Common myeloid progenitor, CD34-positive (primary cell): ENCODE measurements at regions not wholly inside any gene's neighbourhood (a gene's known extent, or its start where the extent isn't known, plus 50 kb on each side); places are given as distances from the start of the nearest gene placed in this dataset.

Experiments
- CTCF ChIA-PET: fragments of 350-600 bp; sonication (Branson Sonifier 250); formaldehyde crosslinking; loops from one replicate; lab custom pipeline; 2021; ENCODE audit warnings: antibody characterized with exemption; lab: Charles Lee
- POLR2A ChIA-PET: fragments of 350-600 bp; sonication (Branson Sonifier 250); formaldehyde crosslinking; loops from one replicate; lab custom pipeline; 2021; ENCODE audit warnings: antibody characterized with exemption; lab: Charles Lee
- DNase-seq, 3 donors: peaks; one replicate each; pipeline versions ENCODE4 v3.0.0 to v3.0.0-alpha.2; 2013
- H3K27ac ChIP-seq, 2 experiments: 1 replicate in 1 of 2; 2 replicates in 1 of 2; pipeline ENCODE4 v1.7.0; 2013; ENCODE audit warnings: inconsistent platforms in 2 of 2, low read length in 2 of 2, mild to moderate bottlenecking in 2 of 2, low read depth in 1 of 2, moderate library complexity in 1 of 2; ENCODE audit not compliant: severe bottlenecking in 2 of 2, insufficient read depth in 1 of 2, poor library complexity in 1 of 2
- H3K27me3 ChIP-seq, 5 experiments: replicated peaks in 2 of 5; 1 replicate in 3 of 5; 2 replicates in 2 of 5; pipeline versions ENCODE4 v1.6.1 to v1.7.0; 2013; ENCODE audit warnings: low read length in 4 of 5, mild to moderate bottlenecking in 2 of 5, moderate library complexity in 2 of 5, inconsistent platforms in 1 of 5; ENCODE audit not compliant: insufficient read depth in 5 of 5, control insufficient read depth in 4 of 5
- H3K36me3 ChIP-seq, 4 experiments: 1 replicate in 2 of 4; 2 replicates in 2 of 4; pipeline versions ENCODE4 v1.6.1 to v1.7.0; 2013; ENCODE audit warnings: low read length in 3 of 4, control low read depth in 1 of 4, mild to moderate bottlenecking in 1 of 4; ENCODE audit not compliant: control insufficient read depth in 4 of 4, insufficient read depth in 4 of 4
- H3K4me1 ChIP-seq, 4 experiments: 1 replicate in 3 of 4; 2 replicates in 1 of 4; pipeline versions ENCODE4 v1.6.1 to v1.7.1; 2013; ENCODE audit warnings: low read length in 3 of 4, mild to moderate bottlenecking in 3 of 4, control low read depth in 1 of 4, inconsistent platforms in 1 of 4, moderate library complexity in 1 of 4; ENCODE audit not compliant: control insufficient read depth in 4 of 4, insufficient read depth in 4 of 4; ENCODE audit errors: control extremely low read depth in 1 of 4
- H3K4me3 ChIP-seq, 7 experiments: 1 replicate in 4 of 7; 2 replicates in 3 of 7; pipeline versions ENCODE4 v1.5.1 to v1.7.0; 2013; ENCODE audit warnings: mild to moderate bottlenecking in 7 of 7, low read length in 6 of 7, moderate library complexity in 6 of 7, inconsistent platforms in 2 of 7, low read depth in 2 of 7, control low read depth in 1 of 7; ENCODE audit not compliant: insufficient read depth in 4 of 7, control insufficient read depth in 1 of 7; ENCODE audit errors: extremely low read depth in 1 of 7
- H3K9me3 ChIP-seq, 5 experiments: 1 replicate in 4 of 5; 2 replicates in 1 of 5; pipeline versions ENCODE4 v1.6.1 to v1.7.1; 2013; ENCODE audit warnings: low read length in 4 of 5, mild to moderate bottlenecking in 2 of 5, inconsistent platforms in 1 of 5, low read depth in 1 of 5, moderate library complexity in 1 of 5; ENCODE audit not compliant: control insufficient read depth in 4 of 5, insufficient read depth in 2 of 5; ENCODE audit errors: control extremely low read depth in 1 of 5
- WGBS: methylation state at CpG from one replicate; pipeline ENCODE4 v1.1.5; 2013; ENCODE audit not compliant: insufficient coverage; 5-methylcytosine and 5-hydroxymethylcytosine counted together

DNA sequence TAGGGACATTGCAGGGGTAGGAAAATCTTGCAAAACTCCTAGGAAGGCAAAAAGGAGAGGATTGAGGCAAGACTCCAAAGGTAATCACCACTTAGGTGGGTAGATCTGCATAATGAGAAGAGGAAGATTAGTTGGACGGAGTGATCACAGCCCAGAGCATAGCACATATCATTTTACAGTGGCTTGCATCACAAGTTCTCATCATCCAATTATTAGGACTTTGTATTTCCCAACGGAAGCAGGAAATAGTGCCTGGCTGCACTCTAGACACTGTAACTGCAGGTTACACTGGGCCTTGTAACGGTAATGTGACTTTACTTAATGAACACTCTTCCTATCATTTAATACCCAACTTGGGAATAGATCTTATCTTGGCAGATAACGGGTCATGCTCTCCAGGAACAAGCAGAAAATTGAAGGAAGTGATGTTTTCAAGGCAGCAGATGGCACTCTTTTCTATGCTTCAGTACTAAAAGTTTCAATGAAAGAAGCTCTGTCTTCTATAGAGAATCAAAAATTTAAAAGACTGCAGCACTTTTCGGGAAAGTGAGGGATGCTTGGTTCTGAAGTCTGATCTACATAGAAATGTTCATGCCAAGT, 101.9 kb upstream of the KCNMB2 start:
- Histone ChIP-seq H3K4me1 (no peaks in the 10 kb centered on the region), H3K27ac (no peak overlapping the region), H3K9me3 (no peaks in the 10 kb centered on the region), H3K4me3 (no peak overlapping the region), H3K36me3 (no peaks in the 10 kb centered on the region), H3K27me3 (no peaks in the 10 kb centered on the region)
- ChIA-PET CTCF (interaction anchor here (1.4 kb wide), 1 partner anchor 10 kb away, joined by 3 read pairs; no protein-coding TSS in a partner anchor), POLR2A (no interaction called here)
- DNase-seq = no peak
- WGBS = 100% methylated on average over 1 of the region's 5 CpGs

DNA sequence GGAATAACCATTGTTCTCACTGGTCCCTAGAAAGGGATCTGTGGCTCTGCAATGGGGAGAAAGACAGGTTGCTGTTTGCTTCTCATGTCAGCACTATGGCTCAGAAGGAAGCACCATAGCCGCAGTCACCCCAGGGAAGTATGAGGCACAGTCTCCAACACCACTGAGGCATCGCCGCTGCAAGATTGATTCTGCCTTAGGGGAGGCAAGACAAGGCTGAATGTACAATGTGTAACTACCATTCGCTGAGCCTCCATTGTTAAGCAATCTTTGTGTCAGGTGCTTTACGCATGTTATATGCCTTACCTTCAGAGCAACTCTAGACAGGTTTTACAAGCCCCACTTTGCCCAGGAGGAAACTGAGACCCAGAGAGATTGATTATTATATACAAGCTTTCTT, 100.7 kb upstream of the KCNMB2 start:
- WGBS = 97% methylated on average over 5 of the region's 5 CpGs
- DNase-seq = no peak
- Histone ChIP-seq H3K4me1 (no peaks in the 10 kb centered on the region), H3K36me3 (no peaks in the 10 kb centered on the region), H3K4me3 (no peak overlapping the region), H3K27me3 (no peaks in the 10 kb centered on the region), H3K9me3 (no peaks in the 10 kb centered on the region), H3K27ac (no peak overlapping the region)
- ChIA-PET POLR2A (no interaction called here), CTCF (interaction anchor here (1.4 kb wide), 1 partner anchor 11 kb away, joined by 4 read pairs; no protein-coding TSS in a partner anchor)

DNA sequence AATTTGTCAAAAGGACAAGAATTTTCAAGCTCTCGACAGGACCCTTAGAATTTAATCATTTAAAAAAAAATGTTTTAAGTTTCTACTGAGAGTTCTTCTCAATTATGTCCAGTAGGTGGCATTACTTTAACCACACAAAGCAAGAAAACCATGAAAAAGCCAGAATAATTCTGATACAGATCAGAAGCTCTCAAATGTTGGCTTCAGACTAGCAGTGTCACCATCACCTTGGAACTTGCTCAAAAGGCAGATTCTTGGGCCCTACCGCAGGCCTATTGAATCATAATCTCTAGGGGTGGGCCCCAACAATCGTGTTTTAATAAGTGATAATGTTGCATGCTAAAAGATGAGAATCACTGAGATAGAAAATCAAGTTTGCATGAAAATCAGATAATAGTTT, 99.5 kb upstream of the KCNMB2 start:
- ChIA-PET POLR2A (no interaction called here), CTCF (interaction anchor here (1.4 kb wide), 1 partner anchor 10 kb away, joined by 4 read pairs; no protein-coding TSS in a partner anchor)
- no peaks in the 10 kb centered on the region for H3K4me1 ChIP-seq
- no peaks in the 10 kb centered on the region for H3K27me3 ChIP-seq
- 40% methylated on average over 1 of the region's 3 CpGs for WGBS
- no peak overlapping the region for H3K27ac ChIP-seq
- no peaks in the 10 kb centered on the region for H3K9me3 ChIP-seq
- peak; percentile 34 to 62 (median 57) for DNase-seq
- H3K36me3 ChIP-seq = no peaks in the 10 kb centered on the region
- H3K4me3 ChIP-seq = no peak overlapping the region

DNA sequence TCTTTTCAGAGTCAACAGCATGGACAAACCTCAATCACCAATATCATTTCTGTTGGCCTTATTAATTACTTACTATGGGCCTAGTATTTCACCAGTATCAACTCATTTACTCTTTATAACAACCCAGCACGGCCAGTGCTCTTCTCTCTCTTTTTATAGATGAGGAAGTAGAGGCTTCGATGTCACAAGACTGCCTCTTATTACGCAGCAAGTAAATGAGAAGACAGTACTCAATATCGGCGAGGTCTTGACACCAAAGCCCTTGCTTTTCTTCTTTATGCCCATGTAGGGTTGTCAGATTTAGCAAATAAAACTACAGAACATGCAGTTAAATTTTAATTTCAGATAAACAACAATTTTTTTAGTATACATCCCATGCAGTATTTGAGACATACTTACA, 99.0 kb upstream of the KCNMB2 start:
- no peak for DNase-seq
- H3K4me1 ChIP-seq = no peaks in the 10 kb centered on the region
- H3K4me3 ChIP-seq = no peak overlapping the region
- H3K27ac ChIP-seq = no peak overlapping the region
- POLR2A ChIA-PET = no interaction called here
- CTCF ChIA-PET = interaction anchor here (1.4 kb wide), 1 partner anchor 9 kb away, joined by 4 read pairs; no protein-coding TSS in a partner anchor
- no peaks in the 10 kb centered on the region for H3K9me3 ChIP-seq
- no peaks in the 10 kb centered on the region for H3K36me3 ChIP-seq
- 89% methylated on average over 4 of the region's 5 CpGs for WGBS
- no peaks in the 10 kb centered on the region for H3K27me3 ChIP-seq

DNA sequence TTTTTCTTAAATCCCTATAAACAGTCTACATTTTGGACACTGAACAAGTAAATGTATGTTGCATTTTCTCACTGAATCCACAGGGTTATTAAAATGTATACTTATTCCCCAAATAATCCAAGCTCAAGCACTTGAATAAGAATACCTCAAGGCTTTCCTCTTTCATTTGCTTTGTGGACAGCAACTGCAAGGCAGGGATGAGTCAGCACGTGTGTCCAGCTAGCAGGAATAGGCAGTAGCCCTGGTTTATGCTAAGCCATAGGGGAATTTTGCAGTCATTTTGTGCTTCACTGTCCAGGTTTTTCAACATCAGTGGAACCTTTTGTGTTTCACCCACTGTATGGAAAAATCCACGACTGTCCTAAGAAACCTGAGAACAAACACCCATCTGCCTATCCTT, 96.7 kb upstream of the KCNMB2 start:
- H3K9me3 ChIP-seq = no peaks in the 10 kb centered on the region
- ChIA-PET POLR2A (no interaction called here), CTCF (interaction anchor here (1.8 kb wide), 1 partner anchor 15 kb away, joined by 7 read pairs; no protein-coding TSS in a partner anchor)
- H3K4me1 ChIP-seq = no peaks in the 10 kb centered on the region
- 20% methylated on average over 1 of the region's 2 CpGs for WGBS
- no peaks in the 10 kb centered on the region for H3K27me3 ChIP-seq
- no peaks in the 10 kb centered on the region for H3K36me3 ChIP-seq
- no peak overlapping the region for H3K27ac ChIP-seq
- no peak overlapping the region for H3K4me3 ChIP-seq
- DNase-seq = peak in 2 of 3 donors; percentile 13 to 19

DNA sequence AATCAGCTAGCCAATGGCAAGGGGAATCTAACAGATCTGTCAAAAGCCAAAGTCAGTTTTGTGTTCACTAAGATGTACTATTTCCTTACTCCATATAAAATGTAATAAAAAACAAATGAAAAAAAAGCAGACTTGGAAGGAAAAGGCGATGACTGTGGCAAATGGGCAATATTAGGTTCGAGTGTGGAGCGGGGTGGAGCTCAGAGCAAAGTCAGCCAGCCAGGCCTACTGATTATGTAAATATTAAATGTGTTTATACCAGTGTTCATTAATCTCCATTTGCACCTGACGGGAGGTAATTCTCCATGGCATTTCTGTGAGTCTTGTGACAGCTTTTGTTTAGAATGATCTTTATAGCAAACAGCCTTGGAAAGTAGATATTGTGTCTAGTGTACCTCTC, 96.2 kb upstream of the KCNMB2 start:
- ChIA-PET POLR2A (no interaction called here), CTCF (interaction anchor here (1.8 kb wide), 1 partner anchor 16 kb away, joined by 7 read pairs; no protein-coding TSS in a partner anchor)
- H3K4me3 ChIP-seq = no peak overlapping the region
- DNase-seq = no peak
- no peaks in the 10 kb centered on the region for H3K4me1 ChIP-seq
- no peak overlapping the region for H3K27ac ChIP-seq
- H3K9me3 ChIP-seq = no peaks in the 10 kb centered on the region
- no peaks in the 10 kb centered on the region for H3K36me3 ChIP-seq
- H3K27me3 ChIP-seq = no peaks in the 10 kb centered on the region
- WGBS = 100% methylated on average over 1 of the region's 4 CpGs

DNA sequence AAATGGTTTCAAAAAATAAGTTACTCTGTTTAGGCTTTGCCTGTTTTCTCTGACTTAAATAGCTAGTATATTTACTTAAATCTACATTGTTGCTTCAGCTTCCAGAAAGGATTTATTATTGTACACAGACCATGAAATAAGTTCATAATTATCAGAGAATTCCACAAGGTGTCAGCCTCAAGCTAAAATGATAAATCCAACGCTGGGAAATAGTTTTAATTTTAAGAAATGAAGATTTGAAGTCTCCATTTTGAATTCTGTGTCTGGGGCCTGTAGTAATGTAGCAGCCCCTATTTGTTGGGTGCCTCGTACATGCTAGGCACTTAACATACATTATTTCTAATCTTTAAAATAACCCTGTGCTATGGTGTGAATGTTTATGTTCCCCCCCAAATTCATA, 92.6 kb upstream of the KCNMB2 start:
- Histone ChIP-seq H3K9me3 (no peaks in the 10 kb centered on the region), H3K27me3 (no peaks in the 10 kb centered on the region), H3K4me1 (no peaks in the 10 kb centered on the region), H3K4me3 (no peak overlapping the region), H3K36me3 (no peaks in the 10 kb centered on the region), H3K27ac (no peak overlapping the region)
- WGBS = no CpG with 5 or more reads among the region's 2 CpGs
- ChIA-PET CTCF (interaction anchor here (1.4 kb wide), 1 partner anchor 11 kb away, joined by 3 read pairs; no protein-coding TSS in a partner anchor), POLR2A (no interaction called here)
- peak in 1 of 3 donors; percentile 3 for DNase-seq
